Stimulated activated CD4-positive, alpha-beta T cell treated with anti-CD3 and anti-CD28 coated beads, TNF-alpha, amount 100 ng/mL, for 24 hours (primary cell): ENCODE measurements at regions not wholly inside any gene's neighbourhood (a gene's known extent, or its start where the extent isn't known, plus 50 kb on each side); places are given as distances from the start of the nearest gene placed in this dataset.

ENCODE experiments used
- DNase-seq, 3 experiments: peaks; one replicate each; pipeline ENCODE4 v3.0.0-alpha.2; 2020; ENCODE audit warnings: low read depth in 3 of 3

DNA sequence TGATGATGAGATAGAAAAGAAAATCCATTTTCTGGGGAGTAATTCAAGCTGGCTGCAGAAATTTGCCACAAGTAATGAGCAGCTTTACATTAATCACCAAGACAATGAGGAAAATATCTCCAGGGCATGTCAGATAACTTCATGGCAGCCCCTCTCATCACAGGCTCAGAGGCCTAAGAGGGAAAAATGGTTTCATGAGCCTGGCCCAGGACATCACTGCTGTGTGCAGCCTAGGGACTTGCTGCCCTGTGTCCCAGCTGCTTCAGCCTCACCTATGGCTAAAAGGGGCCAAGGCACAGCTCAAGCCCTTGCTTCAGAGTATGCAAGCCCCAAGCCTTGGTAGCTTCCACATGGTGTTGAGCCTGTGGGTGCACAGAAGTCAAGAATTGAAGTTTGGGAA, 161.7 kb downstream of the OPA1 start:
- no peak for DNase-seq

DNA sequence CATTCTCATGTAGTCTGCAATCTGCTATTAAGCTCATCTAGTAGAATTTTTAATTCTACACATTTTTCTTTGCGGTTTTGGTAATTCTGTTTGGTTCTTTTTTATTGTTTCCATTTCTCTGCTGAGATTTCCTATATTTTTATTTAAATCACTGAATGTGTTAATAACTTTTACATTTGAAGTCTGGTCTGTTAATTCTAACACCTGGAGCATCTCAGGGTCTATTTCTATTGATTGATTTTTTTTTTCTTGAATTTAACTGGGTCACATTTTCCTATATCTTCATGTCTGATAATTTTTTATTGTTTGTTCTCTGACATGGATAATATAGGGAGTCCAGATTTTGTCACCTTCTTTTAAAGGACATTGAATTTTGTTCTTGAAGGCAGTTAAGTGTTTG, 163.5 kb downstream of the OPA1 start:
- no peak for DNase-seq

DNA sequence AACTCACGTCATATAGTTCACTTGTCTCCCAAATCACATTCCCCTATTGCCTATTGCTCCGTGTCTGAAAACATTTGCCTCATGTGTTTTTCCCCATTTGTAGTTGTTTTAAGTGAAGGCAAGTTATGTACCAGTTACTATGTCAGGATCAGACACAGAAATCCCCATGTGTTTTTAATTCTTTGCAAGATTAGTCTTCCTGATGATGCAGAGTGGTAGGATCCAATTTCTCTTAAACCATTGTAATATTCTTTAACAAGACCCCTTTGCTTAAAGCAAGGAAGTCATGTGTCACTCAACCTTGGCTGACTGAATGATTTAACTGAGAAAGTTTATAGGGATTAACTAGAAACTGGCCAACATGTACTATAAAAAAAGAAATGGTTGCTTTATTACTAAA, 164.4 kb downstream of the OPA1 start:
- DNase-seq: no peak

DNA sequence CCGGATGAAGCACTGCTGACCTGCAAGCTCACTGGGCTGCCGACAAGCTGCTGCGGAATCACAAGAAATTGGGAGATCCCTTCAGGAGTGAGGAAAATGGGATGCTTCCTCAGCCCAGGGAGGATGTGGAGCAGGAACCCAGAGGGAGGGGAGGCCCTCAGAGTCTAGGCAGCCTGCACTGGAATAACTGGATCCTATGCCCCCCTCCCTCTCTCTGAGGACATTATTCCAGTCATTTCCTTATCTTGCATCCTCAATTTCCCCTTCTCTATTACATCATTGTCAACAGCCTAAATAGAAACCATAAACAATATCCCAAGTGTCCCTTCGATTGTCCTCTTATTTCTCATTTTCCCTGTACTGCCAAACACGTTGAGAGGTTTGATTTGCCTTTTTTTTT, 169.0 kb downstream of the OPA1 start:
- DNase-seq: no peak

DNA sequence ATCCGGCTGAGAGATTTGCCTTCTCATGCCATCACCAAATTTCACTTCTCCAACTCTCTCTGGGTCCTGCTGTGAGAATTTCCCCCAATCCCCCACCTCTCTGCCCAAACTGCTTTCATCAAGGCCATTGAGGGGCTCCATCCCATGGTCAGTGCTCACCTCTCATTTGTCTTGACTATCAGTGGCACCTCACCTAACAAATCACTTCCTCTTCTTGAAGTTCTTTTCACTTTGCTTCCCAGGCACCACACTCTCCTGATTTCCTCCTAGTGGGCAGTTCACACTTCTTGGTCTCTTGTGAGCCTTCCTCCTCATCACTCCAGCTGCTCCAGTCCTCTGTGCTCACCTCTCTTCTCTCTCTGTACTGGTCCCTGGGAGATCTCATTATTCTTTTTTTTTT, 169.6 kb downstream of the OPA1 start:
- DNase-seq: no peak

DNA sequence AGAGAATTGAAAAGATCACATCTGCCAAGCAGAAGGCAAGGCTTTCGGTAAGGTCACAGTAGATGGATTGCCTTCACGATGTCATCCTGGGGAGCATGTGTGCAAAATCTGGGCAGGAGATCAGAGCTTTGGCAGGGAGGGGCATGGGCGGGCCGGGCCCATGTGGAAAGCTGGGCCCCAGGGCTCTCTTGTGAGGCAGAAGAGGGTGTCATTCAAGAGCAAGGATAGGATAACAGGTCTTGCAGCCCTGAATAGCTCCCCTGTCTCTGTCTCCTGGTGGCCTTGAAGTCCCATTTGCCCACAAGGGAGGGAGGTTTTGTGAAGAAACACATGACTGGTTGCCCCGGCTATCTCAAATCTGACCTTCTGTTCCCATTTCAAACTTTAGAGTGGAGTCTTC, 172.0 kb downstream of the OPA1 start:
- DNase-seq: no peak

DNA sequence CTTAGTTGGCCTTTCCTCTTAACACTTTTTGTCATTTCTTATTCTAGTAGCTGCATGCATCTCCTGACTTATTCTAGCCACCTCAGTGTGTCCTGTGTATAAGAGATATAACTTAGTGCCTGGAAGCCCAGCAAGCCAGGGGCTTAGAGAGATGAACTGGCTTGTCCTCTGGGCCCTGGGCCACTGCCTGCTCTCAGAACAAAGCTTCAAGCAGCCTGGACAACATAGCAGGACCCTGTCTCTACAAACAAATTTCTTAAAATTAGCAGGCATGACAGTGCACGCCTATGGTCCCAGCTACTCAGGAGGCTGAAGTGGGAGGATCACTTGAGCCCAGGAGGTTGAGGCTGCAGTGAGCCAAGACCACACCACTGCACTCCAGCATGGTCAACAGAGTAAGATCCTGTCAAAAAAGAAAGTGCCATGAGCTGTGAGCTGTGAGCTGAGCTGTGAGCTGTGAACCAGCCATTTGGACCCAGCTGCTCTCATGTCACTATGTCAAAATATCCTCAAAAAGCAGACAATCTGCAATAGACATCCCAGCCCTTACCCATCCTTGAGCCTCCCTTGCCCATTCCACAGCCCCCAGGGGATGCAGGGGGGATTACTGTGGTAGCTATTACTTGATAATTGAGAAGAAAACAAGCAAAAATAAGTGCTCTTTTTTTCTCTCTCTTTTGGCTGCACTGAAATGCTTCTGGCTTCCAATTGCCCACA, 174.5 kb downstream of the OPA1 start:
- DNase-seq: no peak

DNA sequence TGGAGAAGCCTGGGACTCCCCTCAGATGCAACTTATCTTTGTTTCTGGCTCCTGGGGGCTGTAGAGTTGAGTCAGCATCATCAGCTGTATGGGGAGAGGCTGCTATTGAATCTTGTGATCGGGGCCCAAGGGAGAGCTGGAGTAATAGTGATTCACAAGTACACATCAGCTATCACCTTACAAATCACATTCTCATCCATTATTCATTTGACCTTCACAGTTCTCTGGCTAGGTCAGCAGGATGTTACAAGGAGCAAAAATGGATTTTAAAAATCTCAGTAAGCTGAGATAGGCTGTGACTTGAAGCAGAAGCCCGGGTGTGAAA, 175.0 kb downstream of the OPA1 start:
- DNase-seq: no peak

DNA sequence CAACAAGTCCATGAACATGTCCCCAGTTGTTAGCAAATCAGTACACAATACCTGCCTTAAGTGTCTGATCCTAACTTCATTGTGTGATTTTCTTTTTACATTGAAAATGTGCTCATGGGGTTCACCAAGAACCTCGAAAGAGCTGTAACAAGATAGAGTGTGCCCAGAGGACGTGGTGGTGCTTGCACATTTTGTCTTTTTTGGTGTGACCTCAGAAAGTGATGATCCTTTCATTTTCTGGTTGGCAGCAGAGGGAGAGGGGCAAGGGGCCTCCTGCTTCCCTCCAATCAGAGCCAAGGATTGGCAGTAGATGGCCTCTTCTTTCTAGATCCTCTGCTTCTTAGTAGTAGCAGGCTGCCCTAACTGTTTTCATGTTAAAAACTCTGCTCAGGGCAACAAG, 176.4 kb downstream of the OPA1 start:
- no peak for DNase-seq

DNA sequence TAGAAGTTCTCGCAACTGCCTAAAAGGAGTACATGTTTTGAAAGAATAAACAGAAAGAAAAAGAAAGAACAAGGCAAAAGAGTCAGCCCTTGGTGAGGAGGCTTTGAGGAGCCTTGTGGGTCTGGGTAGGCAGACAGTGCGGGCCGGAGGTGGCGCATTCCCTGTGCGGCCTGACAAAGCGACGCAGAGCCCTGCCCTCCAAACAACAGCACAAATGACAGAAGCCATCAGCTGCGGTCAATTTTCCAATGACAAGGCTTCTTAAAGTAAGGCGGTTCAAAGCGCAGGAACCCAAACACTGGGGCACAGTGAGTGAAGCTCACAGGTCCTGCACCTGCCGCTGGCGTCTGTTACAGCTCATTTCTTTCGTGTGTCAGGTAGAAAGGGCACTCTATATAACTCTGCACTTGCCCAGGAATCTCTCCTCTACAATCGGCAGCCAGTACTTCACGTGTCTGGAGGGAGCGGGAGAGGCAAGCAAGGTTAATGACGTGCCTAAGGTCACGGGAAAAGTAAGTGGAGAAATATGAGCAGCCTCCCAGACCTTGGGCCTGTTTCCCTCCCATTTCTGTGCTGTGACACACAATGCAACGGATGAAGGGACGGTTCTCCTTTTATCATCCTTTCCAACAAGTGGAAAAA, 178.1 kb downstream of the OPA1 start:
- no peak for DNase-seq

DNA sequence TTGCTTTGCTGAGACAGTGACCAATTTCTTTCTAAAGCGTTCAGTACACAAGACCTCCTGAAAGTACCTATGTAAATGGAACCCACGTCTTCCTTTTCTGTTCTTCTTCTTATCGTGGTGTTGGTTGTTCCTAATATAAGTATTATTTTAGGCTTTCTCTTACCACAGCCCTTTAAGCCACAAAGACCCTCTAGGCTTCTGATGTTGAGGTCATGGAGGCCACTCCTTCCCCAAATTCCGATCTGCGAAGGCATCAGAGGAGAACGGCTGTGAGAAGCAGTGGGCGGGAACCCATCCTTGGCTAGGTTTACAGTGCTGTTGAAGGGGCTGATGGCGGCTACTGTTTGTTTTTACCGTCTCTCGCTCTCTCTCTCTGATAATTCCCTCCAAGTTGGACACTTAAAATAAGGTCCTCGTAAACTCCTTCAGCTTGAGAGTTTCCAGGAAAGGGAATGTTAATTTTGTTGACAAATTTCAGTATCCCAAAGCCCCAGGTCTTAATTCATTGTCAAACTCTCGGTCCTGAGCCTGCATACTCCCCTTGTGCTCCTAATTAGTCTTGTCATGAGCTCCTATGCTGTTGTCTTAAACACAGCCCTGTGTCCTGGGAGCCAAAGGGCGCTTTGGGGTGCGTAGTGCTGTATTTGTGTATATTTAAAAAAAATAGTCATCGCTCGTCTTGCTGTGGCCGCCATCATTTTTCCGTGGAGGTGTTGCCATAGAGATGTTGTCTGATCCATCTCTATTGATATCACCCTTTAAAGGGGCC, 178.8 kb downstream of the OPA1 start:
- no peak for DNase-seq

DNA sequence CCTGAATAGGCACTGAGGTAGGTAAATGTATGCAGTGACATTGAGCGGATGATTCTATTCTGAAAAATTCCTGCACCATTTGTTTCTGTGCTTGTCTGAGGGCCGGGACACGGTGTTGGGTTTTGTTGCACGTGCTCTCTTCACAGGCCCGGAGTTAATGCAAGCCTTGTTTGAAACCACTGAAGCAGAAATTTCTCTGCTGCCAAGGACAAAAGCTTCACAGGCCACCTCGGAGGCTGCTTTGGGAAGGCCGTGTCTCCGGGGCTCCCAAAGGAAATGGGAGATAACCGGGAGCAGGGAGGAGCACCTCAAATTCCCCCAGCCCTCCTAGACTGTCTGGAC, 179.4 kb downstream of the OPA1 start:
- DNase-seq: no peak

DNA sequence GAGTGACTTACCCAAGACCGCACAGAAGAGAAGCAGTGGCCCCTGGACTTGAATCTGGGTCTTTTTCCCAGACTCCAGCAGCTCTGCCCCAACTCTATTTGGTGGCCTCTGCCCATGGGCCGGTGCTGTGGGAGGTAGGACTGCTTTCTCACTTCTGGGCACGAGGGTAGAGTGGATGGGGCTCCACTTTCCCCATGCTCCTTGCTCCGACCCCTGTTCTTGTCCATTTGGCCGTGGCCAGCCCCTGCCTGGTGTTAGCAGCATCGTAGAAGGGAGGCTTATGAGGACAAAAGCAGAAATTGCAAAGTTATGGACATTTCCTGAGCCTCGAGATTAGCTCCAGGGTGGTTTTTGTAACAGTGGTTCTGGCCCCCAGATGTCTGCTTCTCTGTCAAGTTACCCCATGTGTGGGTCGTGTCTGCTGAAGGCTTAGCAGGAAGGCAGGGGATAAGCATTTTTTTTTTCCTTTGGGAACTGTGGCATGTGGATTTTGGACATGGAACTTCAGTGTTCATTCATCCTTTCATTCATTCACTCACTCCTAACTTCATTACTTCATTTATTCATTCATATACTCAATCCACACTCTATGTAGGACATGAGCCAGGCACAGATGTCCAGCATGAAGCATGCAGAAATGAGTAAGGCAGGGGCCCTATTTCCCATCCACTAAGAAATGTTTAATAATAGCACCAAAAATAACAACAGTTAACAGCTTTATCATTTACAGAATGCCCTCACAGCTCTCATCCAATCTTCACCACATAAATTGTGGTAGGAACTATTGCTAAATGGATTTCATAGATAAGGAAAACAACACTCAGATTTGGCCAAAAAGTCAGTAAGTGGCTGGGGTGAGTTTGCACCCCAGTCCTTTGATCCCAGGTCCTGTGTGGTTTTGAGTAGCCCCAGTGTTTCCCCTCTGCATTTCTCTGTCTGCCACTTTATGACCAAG, 180.5 kb downstream of the OPA1 start:
- DNase-seq: no peak

DNA sequence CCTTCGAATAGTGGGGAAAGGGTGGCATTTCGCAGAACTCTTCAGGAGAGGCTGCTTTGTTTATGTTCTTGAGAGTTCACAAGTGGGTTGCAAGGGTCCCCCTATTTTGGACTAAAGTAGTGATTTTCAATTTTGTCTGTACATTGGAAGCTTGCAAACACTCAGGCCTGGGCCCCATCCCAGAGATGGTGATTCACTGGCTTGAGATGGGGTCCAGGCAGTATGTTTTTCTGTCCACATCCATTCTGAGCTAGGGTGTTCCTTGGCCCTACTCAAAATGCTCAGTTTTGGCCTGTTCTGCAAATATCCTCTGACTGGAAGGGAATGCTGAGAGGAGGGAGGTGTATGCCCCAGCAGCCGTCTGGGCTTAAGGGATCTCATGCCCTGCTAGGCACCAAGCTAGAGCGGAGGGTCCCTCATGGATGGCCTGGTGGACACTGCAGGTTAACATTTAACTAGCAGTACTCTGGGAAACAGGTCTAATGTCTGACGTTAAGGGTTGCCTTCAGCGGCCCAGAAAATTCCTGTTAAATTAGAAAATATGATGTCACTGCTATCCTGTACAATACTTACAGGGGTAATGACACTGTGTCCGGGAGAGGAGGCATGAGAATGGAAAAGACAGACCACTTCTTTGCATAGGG, 181.4 kb downstream of the OPA1 start:
- no peak for DNase-seq

DNA sequence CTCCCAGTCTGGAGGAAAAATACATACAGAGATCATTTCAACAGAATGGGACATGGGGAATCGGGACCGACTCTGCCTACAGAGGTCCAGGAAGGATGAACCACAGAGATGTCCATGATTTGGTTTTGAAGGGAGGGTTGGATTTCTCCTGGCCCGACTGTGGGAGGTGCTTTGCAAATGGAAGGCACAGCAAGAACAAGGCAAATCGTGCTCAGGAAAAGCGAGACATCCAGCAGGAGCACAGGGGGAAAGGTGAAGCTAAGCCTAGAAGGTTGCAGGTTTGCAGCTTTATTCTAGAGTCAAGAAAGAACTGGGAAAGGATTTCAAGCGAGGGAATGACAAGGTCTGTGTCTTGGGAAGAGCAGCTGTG, 181.9 kb downstream of the OPA1 start:
- DNase-seq: no peak

DNA sequence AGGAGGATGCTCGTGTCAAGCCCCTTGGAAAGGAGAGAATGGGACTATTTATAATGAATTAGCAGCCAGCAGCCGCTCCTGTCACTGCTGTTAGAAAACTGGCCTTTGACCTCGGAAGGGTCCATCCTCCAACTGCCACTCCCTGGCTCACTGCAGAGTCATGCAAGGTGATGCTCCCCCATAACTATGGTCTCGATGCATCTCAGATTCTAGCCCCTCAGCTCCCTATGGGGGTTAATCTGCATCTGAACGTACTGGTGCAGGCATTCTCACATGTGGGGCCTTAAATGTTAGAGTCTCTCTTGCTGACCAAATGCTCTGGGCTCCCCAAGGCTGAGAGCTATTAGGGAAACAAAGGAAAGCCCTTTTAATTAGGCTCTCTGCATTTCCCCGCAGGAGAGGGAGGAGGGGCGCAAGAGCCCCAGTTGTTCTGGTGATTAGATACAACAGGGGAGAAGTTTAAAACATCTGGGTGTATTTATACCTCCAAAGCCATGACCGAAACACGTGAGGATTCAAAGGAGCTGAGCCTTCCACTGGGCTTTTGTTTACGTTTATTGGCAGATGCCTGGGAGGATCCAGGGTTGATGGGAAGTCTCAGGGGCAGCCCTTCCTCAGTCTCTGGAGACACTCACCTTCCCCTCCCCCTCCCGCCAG, 182.5 kb downstream of the OPA1 start:
- no peak for DNase-seq

DNA sequence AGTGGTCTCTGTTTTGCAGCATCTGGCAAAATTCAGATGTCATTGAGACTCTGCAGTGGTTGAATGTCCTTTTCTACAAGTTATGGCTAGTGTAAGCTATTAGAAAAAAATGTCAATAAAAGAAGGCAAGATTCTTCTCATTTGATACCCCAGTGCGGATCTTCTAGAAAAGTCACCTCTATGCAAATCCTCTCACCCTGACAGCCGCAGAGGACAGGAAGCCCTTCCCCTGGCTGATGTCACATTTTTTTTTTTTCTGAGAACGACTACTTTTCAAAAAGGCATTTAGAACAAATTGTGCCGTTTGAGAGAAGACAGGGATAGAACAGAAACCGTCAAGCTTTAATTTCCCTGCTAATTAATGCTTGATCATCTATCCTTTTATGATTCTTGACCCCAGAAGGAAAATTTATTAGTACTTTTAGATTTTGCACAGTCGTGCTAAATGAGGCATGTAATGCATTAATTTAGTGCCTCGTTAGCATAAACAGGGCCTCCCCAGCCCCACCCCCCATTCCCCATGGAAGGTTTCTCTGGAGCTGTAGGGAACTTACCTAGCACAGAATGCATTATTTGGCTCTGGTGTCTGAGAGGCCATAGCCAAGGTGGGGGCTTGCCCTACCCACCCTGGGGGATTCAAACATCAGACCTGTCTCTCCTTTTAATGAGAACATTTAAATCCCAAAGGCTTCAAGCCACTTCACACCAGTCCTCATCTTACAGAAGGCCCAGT, 183.8 kb downstream of the OPA1 start:
- DNase-seq: no peak

DNA sequence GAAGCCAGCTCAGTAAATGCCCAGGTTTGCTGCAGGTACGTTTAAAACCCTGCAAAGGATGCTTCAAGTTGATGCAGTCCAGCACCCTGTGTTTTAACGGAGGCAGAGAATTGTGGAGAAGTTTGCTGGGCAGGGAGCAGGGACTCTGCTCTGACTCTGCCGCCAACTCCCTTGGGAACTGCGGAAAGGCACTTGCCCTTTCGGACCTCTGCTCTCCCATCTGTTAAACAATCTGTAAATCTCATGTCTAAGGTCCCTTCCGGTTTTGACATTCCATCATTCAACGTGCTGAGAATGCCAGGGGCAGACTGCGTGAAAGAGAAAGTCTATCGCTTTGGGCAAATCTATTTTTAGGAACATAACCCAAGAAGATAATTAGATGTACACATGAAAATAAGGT, 184.5 kb downstream of the OPA1 start:
- DNase-seq: no peak

DNA sequence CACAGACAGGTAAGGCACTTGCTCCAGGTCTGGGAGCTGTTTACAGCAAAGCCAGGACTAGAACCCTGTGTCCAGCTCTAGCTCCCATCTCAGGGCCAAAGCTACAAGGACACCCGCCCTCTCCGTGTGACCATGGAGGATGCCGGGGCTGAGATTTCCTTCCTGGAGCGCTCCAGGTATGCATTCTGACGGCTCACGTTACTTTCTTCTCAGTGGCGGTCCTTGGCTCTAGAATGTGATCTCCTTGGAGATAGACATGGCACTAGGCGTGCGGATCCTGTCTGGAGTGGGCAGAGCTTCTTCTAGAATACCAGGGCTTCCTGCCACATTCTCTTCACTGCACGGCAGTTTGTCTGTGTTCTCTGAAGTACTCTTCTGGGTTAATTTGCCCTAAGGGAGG, 185.7 kb downstream of the OPA1 start:
- no peak for DNase-seq

DNA sequence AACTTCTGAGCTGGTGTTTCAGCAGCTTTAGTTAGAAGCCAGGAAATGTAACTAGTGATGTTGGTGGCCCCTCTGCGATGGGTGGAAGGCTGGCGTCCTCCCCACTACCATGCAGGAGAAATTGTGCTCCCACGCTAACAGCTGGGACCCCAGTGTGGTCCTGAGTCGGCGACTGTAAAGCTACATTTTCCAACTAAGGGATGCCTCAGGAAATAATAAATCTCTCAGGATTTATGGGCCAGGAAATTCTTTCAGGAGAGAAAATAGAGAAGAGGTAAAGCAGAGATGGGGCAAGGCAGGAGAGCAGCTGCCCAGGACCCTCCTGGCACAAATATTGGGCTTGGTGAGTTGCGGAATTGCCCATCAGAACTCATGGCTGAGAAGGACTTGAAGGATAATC, 186.9 kb downstream of the OPA1 start:
- DNase-seq: no peak

DNA sequence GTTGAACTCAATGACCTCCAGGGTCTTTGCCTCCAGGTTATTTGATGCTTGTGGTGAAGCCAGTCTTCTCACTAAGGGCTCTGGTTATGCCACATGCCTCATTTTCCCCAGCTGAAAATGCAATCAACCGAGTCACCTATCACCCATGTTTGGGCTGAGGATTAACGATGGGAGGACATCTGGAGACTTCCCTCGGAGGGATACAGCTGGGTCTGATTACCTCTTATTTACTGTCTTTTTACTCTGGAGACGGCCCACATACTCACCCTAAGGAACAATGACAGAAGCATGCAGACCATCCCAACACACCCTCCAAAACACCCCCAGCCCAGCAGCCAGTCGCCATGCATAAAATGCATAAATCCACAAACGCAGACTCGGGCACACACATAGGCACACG, 187.4 kb downstream of the OPA1 start:
- no peak for DNase-seq
